Fibroblast of skin of abdomen (primary cell): ENCODE measurements at regions not wholly inside any gene's neighbourhood (a gene's known extent, or its start where the extent isn't known, plus 50 kb on each side); places are given as distances from the start of the nearest gene placed in this dataset.

ENCODE experiments used
- DNase-seq: peaks from one replicate; pipeline ENCODE4 v3.0.0-alpha.2; 2013

DNA sequence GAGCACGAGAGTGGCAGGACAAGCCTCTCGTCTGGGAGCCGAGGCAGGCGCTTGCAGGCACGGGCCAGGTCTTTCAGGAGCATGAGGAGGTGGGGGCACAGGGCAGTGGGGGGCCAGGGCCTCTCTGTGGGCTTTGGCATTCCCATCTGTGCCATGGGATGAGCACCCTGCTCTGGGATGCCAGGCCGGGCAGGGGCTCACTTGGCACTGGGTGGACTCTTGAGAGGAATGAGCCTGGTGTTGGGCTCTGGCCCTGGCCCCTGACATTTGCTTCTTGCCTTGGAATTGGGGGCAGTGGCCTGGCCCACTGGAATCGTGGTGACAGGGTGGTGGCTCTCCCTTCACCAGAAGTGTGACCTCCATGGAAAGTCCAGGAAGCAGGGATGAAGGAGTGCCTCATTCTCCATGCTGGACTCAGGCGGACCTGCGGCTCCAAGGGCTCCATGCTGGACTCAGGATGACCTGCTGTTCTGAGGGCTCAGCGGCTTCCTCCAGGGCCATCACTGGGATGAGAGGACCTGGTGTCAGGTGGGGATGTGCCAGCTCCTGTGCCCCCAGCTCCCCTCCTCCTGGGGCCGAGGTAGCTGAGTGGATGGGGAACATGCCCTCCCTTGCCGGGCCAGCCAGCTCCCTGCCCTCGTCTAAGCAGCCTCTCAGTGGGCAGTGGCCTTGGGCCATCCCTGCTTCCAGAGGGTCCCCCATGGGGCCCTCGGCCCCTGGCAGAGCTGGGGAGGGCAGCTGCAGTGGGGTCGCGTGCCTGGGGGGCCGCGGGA, 220.3 kb downstream of the KIF26A start:
- no peak for DNase-seq

GRCh38 chr14:104359301-104359968, 220.1 kb upstream of the C14orf180 start:
- no peak for DNase-seq

DNA sequence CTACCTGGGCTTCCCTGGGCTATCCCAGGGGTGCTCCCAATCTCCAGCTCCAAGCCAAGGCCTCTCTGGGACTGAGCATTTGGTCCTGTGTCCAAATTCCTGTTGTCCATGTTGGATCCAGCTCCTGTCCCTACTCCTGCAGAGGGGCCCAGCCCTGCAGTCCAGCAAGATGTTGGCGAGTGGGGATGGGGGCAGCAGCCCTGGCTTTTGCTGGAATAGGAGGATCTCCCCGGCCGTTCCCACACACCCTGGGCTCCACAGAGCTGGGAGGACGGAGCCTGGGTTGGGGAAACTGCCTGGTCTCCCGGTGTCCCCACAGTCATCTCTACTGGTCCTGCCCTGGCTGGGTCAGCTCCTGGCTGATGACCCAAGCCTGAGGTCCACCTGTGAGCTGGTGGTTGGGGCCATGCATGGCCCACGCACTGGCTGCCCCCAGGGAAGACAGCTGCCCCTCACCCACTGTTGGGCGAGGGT, 219.6 kb upstream of the C14orf180 start:
- no peak for DNase-seq

GRCh38 chr14:104360501-104360900, 219.1 kb upstream of the C14orf180 start:
- DNase-seq, result no peak

- DNase-seq, result no peak
Measured at GRCh38 chr14:104361101-104361591, 218.4 kb upstream of the C14orf180 start.

DNA sequence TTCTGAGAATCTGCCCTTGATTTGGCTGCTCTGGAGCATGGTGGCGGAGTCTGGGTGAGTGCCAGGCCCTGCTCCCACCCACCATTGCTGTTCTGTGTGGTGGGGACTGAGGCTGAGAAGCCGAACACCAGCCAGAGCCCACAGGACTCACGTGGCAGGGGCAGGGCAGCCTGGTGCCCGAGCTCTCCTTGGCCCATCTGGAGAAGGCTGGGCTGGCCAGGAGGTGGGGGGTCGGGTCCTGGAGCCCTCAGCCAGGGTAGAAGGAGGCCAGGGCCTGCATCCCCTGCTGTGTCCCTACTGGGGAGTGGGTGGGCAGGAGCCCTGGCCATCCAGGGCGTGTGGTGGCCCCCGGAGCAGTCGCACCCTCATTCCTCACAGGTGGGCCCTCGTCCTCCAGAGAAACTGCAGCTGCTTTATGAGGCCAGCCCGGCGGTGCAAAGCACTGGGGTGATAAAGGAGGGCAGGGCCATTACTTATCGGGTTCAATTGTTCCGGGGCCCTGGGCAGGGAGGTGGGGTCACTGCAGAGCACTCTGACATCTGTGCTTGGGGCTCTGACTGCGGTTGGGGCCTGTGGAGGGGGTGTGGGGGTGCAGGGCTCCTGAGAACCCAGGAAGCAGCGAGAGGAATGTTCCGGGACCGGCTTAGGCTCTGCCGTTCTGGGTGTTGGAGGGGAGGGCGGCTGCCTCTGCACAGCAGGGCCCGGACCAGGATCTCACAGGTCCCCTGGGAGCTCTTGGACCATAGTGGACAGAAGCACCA, 217.5 kb upstream of the C14orf180 start:
- no peak for DNase-seq

- DNase-seq, result no peak
Measured at GRCh38 chr14:104362761-104363605, 216.6 kb upstream of the C14orf180 start.

GRCh38 chr14:104363891-104364760, 215.4 kb upstream of the C14orf180 start:
- DNase-seq, result no peak

- DNase-seq, result no peak
Measured at GRCh38 chr14:104364830-104365229, 214.7 kb upstream of the C14orf180 start.

- DNase-seq, result no peak
Measured at GRCh38 chr14:104366931-104367865, 212.4 kb upstream of the C14orf180 start.

GRCh38 chr14:104367866-104368750, 211.5 kb upstream of the C14orf180 start:
- no peak for DNase-seq

- no peak for DNase-seq
Measured at GRCh38 chr14:104368751-104369100, 210.8 kb upstream of the C14orf180 start.

DNA sequence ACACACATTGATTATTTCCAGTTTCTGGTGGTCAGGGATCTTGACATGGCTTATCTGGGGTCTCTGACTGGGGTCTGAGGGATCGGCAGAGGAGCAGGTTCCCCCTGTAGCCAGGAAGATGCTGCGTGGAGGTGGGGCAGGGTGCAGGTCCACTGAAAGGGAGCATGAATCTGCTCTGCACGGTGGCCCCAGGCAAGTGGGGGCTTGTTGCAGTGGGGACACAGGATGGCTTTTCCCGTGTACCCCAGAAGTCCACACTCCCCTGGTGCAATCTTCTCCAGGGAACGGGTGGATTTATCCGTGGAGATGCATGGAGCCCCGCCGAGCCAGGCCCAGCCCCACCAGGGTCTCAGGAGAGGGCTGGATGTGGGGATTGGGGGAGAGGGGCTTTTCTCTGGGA, 210.4 kb upstream of the C14orf180 start:
- DNase-seq, result no peak

DNA sequence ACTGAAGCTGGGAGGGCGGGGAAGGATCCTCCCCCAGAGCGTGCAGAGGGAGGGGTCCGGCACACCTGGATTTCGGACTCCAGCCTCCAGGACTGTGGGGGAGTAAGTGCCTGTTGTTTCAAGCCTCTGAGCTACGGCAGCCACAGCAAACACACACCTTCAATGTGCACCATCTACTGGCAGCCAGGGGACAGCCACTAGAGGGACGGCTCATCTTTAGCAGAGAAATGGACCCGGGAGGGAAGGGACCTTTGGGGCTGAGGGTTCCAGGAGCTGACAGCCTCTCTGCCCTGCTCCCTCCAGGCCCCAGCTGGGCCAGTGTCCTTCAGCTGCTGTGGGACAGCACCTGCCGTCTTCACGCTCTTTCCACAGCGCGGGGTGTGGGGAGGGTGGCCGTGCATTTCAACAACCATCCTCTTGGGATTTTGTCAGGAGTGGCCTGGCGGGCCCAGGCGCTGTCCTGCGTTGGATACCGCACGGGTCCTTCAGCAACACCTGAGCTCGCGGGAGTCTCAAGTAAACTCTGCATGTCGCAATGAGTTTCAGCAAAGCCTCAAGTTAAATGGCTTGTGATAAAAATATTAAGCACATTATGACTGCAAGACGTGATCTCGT, 209.2 kb upstream of the C14orf180 start:
- DNase-seq, result no peak

GRCh38 chr14:104371031-104371430, 208.5 kb upstream of the C14orf180 start:
- no peak for DNase-seq

DNA sequence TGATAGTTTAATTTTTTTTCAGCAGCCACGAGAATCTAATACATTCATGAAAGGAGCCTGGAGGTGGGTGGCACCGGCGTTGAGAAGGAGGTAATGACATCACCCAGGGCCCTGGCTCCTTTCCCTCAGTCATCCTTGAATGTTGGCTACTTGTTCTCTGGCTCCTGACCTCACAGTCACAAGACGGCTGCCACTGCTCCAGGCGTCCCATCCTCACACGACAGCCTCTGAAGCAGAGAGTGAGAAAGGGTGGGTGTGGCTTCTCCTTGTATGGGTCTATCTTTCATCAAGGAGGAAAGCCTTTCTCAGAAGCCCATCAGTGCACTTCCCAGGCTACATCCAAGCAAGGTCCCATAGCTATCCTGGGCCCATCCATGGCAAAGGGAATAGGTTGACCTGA, 207.6 kb upstream of the C14orf180 start:
- DNase-seq, result no peak

DNA sequence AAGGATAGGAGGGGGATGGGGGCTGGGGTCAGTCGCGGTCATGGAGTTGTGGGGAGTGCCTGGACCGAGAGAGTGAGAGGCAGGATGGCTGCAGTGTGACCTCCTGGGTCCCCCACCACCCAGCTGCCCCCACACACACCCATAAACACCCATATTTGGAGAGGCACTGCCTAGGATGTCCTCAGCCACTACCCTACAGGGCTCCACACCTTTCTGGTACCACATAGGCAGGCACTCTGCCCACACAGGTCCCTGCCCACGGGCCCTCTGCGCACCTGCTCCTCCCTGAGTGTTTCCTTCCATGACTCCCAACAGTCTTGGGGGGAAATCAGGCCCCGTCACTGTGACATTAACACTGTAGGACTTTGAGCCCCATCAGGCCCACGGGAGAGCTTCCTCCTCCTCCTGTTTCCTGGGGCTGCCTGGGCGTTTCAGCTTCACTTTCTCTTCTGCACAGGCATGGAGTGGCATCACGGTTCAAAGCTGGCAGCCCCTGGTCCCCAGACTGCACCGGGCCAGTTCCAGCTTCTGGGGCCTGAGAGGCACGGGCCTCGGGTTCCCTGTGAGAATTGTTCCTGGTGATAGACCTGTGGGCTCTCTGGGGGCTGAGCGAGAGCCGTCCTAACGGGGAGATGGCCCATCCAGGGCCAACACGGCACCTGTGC, 207.0 kb upstream of the C14orf180 start:
- no peak for DNase-seq
